ENCODE measurements at regions not wholly inside any gene's neighbourhood (a gene's known extent, or its start where the extent isn't known, plus 50 kb on each side); places are given as distances from the start of the nearest gene placed in this dataset.

DNA sequence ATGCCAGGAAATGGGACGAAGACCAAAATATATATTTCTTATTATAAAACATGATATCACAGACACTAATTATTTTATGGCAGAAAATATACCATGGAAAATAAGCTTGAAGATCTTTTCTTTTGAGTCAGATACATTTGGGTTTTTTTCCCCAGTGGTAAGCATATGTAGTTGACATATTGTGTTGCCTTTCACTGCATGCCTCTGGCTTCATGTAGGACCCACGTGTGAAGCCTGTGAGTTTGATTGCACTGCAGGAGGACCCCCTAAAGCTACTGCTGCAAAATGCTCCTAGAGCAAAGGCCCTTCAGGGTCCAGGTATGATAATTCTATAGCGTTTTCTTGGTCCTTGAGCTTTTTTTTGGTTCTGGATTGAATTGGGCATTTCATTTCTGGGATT, 190.7 kb upstream of the KIRREL3 start:
- H3K9me3 ChIP-seq (ENCODE audit: control insufficient read depth, low read length) = no peaks in the 10 kb centered on the region
- no peak overlapping the region for H3K9ac ChIP-seq (ENCODE audit: low read length)
- H3K4me3 ChIP-seq (ENCODE audit: low read length) = no peak overlapping the region
- no peaks in the 10 kb centered on the region for H3K27me3 ChIP-seq (ENCODE audit: control insufficient read depth, insufficient read depth, low read length)
- no peaks in the 10 kb centered on the region for H3K4me1 ChIP-seq (ENCODE audit: control insufficient read depth, insufficient read depth, low read length)
- no peaks in the 10 kb centered on the region for H3K36me3 ChIP-seq (ENCODE audit: control insufficient read depth, insufficient read depth, low read length)

DNA sequence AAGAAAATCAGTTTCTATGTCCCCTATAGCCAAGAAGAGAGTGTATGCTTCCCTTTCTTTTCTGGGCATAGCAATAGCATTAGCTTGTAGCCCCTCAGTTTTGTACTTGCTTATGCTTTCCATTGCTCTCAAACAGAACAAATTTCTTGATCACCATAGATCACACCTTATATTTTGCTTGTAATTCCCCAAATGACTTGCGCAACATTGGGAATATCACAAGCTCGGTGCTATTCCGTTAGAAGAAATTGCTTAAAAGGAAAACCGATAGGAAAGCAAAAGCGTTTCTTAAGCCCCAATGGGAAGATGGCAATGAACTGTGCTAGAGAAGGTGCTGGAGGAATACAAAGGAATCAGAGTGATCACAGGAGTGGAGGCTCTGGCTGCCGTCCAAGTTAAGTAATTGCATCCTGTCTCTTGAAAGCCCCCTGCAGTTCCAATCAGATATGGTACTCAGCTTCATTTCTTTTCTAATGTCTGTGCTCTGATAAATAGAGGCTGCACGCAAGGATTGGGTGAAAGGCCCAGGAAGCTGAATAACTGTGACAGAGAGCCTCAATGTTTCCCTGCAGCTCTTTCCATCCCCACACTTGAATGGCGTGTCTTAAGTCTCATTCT, 182.1 kb upstream of the KIRREL3 start:
- H3K4me1 ChIP-seq (ENCODE audit: control insufficient read depth, insufficient read depth, low read length) = no peaks in the 10 kb centered on the region
- no peaks in the 10 kb centered on the region for H3K9me3 ChIP-seq (ENCODE audit: control insufficient read depth, low read length)
- H3K36me3 ChIP-seq (ENCODE audit: control insufficient read depth, insufficient read depth, low read length) = no peaks in the 10 kb centered on the region
- no peaks in the 10 kb centered on the region for H3K27me3 ChIP-seq (ENCODE audit: control insufficient read depth, insufficient read depth, low read length)
- no peak overlapping the region for H3K9ac ChIP-seq (ENCODE audit: low read length)
- no peak overlapping the region for H3K4me3 ChIP-seq (ENCODE audit: low read length)

DNA sequence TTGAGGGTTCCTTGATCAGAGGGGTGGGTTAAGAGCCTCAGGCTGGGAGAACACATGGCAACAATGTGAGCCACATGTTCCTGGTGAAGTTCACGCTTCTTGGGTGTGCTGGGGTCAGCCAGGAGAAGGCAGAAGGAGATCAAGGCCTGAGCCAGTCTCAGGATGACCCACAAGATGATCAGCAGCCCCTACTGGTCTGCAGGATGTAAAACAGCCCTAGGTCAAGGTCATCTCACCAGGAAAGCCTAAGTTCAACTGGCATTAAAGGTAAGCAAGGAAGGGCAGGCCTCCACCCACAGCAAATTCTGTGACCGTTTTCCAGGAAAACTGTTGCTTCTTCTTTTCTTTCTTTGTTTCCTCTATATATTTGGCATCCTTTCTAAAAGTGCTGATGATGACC, 156.7 kb upstream of the KIRREL3 start:
- Histone ChIP-seq H3K36me3 (ENCODE audit: control insufficient read depth, insufficient read depth, low read length) (no peaks in the 10 kb centered on the region), H3K4me1 (ENCODE audit: control insufficient read depth, insufficient read depth, low read length) (no peaks in the 10 kb centered on the region), H3K9me3 (ENCODE audit: control insufficient read depth, low read length) (no peaks in the 10 kb centered on the region), H3K4me3 (ENCODE audit: low read length) (no peak overlapping the region), H3K9ac (ENCODE audit: low read length) (no peak overlapping the region), H3K27me3 (ENCODE audit: control insufficient read depth, insufficient read depth, low read length) (no peaks in the 10 kb centered on the region)

DNA sequence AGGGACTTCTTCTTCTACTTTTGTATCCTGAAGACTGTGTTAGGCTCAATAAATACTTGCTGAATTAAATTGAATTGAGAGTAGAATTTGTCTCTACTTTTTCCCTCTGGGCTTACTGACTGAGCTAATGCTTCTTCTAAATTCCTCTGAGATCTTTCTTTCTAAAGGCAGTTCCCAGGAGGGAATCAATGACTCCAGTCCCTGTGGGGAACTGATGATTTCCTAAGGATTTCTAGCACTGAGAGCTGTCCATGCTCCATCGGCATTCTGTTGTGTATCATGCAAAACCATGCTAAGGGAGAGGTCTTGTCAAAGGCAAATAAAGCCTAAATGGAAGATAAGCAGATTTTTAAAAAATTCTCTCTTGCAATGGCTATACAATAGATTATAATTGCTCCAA, 148.8 kb upstream of the KIRREL3 start:
- H3K9ac ChIP-seq (ENCODE audit: low read length) = no peak overlapping the region
- H3K9me3 ChIP-seq (ENCODE audit: control insufficient read depth, low read length) = no peaks in the 10 kb centered on the region
- H3K27me3 ChIP-seq (ENCODE audit: control insufficient read depth, insufficient read depth, low read length) = no peaks in the 10 kb centered on the region
- no peaks in the 10 kb centered on the region for H3K4me1 ChIP-seq (ENCODE audit: control insufficient read depth, insufficient read depth, low read length)
- no peak overlapping the region for H3K4me3 ChIP-seq (ENCODE audit: low read length)
- no peaks in the 10 kb centered on the region for H3K36me3 ChIP-seq (ENCODE audit: control insufficient read depth, insufficient read depth, low read length)

DNA sequence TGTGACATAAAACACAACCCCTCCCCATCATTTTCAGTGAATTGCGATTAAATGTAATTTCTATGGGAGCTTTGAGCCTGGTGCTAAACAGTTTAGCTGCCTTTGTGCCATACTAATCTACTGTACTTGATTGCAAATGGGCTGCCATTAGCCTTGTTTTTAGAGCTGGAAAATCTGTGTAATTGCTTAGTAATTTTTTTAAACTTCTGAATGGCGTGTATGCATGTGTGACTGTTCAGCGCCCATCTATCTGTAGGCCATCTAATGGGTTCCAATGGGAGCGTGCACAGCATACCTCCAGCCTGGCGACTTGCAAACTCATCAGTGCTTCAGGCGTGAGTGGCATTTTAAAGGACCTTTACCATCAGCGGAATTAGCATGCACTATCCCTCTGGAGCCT, 142.7 kb upstream of the KIRREL3 start:
- Histone ChIP-seq H3K36me3 (ENCODE audit: control insufficient read depth, insufficient read depth, low read length) (no peaks in the 10 kb centered on the region), H3K4me1 (ENCODE audit: control insufficient read depth, insufficient read depth, low read length) (no peaks in the 10 kb centered on the region), H3K4me3 (ENCODE audit: low read length) (no peak overlapping the region), H3K9ac (ENCODE audit: low read length) (no peak overlapping the region), H3K9me3 (ENCODE audit: control insufficient read depth, low read length) (no peaks in the 10 kb centered on the region), H3K27me3 (ENCODE audit: control insufficient read depth, insufficient read depth, low read length) (no peaks in the 10 kb centered on the region)

DNA sequence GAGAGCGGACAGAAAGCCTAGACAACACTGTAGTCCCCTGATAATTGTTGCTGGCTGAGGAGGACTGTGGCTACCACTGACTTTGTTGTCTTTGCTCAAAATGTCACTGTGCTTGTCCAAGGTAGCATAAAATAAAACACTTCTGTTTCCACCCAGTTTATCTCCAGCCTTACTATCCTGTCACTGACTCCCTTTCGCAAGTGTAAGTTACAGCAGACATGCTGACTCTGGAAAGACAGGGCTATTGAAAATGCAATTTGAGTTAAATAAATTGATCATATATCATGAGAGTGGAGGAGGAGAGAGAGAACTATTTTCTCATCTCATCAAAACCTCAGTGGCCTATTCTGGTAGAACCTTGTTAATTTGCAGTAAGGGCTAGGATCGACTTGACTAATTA, 138.0 kb upstream of the KIRREL3 start:
- Histone ChIP-seq H3K27me3 (ENCODE audit: control insufficient read depth, insufficient read depth, low read length) (no peaks in the 10 kb centered on the region), H3K36me3 (ENCODE audit: control insufficient read depth, insufficient read depth, low read length) (no peaks in the 10 kb centered on the region), H3K9me3 (ENCODE audit: control insufficient read depth, low read length) (no peaks in the 10 kb centered on the region), H3K9ac (ENCODE audit: low read length) (no peak overlapping the region), H3K4me3 (ENCODE audit: low read length) (no peak overlapping the region), H3K4me1 (ENCODE audit: control insufficient read depth, insufficient read depth, low read length) (no peaks in the 10 kb centered on the region)

DNA sequence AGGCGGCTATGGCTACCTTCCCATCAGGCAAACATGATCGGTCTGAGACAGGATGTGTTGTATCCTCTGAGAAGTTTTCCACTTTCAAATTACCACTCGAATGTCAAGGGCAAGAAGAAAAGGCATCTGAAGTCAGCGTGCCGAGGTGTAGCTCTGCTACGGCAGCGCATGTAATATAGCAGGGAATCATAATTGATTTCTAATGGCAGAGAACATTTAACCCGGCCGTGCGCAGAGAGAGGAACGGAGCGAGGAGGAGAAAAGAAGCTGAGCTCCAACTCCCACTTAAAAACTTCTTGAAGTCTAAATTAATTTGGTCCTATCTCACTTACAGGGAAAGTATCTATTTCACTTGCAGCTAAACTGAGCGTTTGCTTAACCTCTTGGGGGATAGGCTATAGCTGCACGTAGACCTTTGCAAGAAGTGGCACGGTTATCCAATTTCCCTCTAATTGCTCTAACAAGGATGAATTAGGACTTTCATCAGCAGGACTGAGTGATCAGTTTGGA, 137.3 kb upstream of the KIRREL3 start:
- Histone ChIP-seq H3K9ac (ENCODE audit: low read length) (no peak overlapping the region), H3K4me1 (ENCODE audit: control insufficient read depth, insufficient read depth, low read length) (no peaks in the 10 kb centered on the region), H3K4me3 (ENCODE audit: low read length) (no peak overlapping the region), H3K27me3 (ENCODE audit: control insufficient read depth, insufficient read depth, low read length) (no peaks in the 10 kb centered on the region), H3K36me3 (ENCODE audit: control insufficient read depth, insufficient read depth, low read length) (no peaks in the 10 kb centered on the region), H3K9me3 (ENCODE audit: control insufficient read depth, low read length) (no peaks in the 10 kb centered on the region)

DNA sequence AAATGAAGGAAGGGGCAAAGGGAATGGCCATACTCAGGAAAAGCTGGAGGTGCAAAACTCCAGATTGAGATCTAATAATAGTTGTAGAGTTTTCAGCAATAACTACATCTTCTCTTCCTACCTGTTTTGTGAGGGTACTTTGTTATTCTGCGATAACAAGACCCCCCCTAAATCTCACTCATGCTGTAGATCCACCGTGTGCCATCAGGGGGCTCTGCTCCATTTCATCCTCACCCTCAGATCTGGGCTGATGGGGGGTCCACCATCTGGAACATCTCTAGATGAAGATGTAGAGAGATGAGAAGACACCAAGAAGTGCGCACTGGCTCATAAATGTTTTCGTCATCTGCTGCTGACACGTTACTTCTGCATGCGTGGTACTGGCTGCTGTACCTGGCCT, 135.9 kb upstream of the KIRREL3 start:
- Histone ChIP-seq H3K9me3 (ENCODE audit: control insufficient read depth, low read length) (no peaks in the 10 kb centered on the region), H3K4me1 (ENCODE audit: control insufficient read depth, insufficient read depth, low read length) (no peaks in the 10 kb centered on the region), H3K4me3 (ENCODE audit: low read length) (no peak overlapping the region), H3K27me3 (ENCODE audit: control insufficient read depth, insufficient read depth, low read length) (no peaks in the 10 kb centered on the region), H3K9ac (ENCODE audit: low read length) (no peak overlapping the region), H3K36me3 (ENCODE audit: control insufficient read depth, insufficient read depth, low read length) (no peaks in the 10 kb centered on the region)

DNA sequence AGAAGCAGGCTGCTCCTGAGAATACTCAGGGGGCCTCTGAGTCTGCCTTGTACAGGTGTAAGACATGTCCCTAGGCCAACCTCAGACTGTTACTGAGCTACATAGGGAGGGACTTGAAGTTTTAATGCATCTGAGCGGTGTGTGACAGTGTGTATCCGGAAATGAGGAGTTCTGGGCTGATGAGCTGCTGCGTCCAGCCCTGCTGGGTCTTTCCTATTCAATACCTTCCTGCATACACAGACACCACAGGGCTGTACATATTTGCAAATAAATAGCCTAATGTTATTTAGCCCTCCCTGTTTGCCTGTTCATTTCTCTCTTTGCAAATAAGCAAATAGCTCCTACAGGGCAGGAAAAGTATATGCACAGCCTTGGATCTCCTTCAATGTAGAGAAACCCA, 134.7 kb upstream of the KIRREL3 start:
- H3K36me3 ChIP-seq (ENCODE audit: control insufficient read depth, insufficient read depth, low read length) = no peaks in the 10 kb centered on the region
- no peak overlapping the region for H3K9ac ChIP-seq (ENCODE audit: low read length)
- H3K27me3 ChIP-seq (ENCODE audit: control insufficient read depth, insufficient read depth, low read length) = no peaks in the 10 kb centered on the region
- no peak overlapping the region for H3K4me3 ChIP-seq (ENCODE audit: low read length)
- H3K9me3 ChIP-seq (ENCODE audit: control insufficient read depth, low read length) = no peaks in the 10 kb centered on the region
- no peaks in the 10 kb centered on the region for H3K4me1 ChIP-seq (ENCODE audit: control insufficient read depth, insufficient read depth, low read length)

DNA sequence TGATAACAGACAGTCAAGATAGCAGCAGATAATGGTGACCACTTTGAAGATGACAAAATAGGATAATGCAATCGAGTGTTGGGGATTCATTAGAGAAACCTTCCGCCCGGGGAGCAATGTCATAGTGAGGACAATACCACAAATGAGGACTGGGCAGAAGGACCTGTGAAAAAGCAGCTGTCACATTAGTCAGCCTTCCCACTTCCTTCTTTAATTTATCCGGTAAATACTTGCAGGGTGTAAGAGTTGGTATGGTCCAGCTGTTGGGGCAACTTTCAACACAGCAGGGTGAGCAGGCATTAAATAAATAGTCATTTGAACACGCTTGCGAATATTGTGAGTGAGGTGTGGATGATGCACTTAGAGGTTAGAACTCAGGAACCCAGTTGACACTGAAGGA, 132.5 kb upstream of the KIRREL3 start:
- Histone ChIP-seq H3K9me3 (ENCODE audit: control insufficient read depth, low read length) (no peaks in the 10 kb centered on the region), H3K36me3 (ENCODE audit: control insufficient read depth, insufficient read depth, low read length) (no peaks in the 10 kb centered on the region)

DNA sequence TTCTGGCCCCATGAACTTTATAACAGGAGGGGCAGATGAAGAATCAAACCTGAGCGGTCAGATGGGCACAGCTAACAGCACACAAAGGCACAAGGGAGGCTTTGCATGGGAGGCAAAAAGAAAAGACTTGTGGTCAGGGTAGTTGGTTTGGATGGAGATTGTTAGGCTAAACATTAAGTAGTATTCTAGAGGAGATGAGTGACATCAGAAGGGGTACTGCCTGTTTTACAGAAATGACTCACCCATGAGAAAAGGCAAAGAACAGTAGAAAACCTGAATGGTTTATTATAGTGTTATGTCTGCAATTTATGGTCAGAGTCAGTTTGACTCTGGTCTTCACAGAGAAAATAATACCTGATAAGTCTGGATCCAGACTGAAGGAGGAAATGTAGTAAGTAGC, 129.8 kb upstream of the KIRREL3 start:
- Histone ChIP-seq H3K4me3 (ENCODE audit: low read length) (no peak overlapping the region), H3K9ac (ENCODE audit: low read length) (no peak overlapping the region), H3K9me3 (ENCODE audit: control insufficient read depth, low read length) (no peaks in the 10 kb centered on the region), H3K4me1 (ENCODE audit: control insufficient read depth, insufficient read depth, low read length) (no peaks in the 10 kb centered on the region), H3K27me3 (ENCODE audit: control insufficient read depth, insufficient read depth, low read length) (no peaks in the 10 kb centered on the region), H3K36me3 (ENCODE audit: control insufficient read depth, insufficient read depth, low read length) (no peaks in the 10 kb centered on the region)

More for the DNA sequence above, 132.5 kb upstream of the KIRREL3 start:
- no peaks in the 10 kb centered on the region for H3K4me1 ChIP-seq (ENCODE audit: control insufficient read depth, insufficient read depth, low read length)
- no peak overlapping the region for H3K9ac ChIP-seq (ENCODE audit: low read length)
- no peak overlapping the region for H3K4me3 ChIP-seq (ENCODE audit: low read length)
- no peaks in the 10 kb centered on the region for H3K27me3 ChIP-seq (ENCODE audit: control insufficient read depth, insufficient read depth, low read length)

DNA sequence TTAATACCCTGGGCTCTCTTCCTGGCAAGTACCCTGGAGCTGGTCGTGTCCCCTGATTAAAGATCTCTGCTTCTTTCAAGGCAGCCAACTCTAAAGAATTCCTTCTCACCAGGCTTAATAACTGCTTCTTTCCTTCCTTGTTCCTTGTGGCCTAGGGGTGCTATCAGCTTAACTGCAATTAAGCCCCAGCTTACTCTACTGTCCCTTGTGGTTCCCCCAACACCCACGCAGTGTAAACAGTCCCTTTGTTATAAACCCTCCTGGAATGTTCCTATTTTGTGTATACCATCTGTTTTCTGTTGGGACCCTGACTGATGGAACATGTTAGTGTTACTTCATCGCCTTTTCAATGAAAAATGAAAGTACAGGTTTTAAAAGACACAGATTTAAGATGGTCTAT, 126.4 kb upstream of the KIRREL3 start:
- Histone ChIP-seq H3K36me3 (ENCODE audit: control insufficient read depth, insufficient read depth, low read length) (no peaks in the 10 kb centered on the region), H3K4me3 (ENCODE audit: low read length) (no peak overlapping the region), H3K9ac (ENCODE audit: low read length) (no peak overlapping the region), H3K4me1 (ENCODE audit: control insufficient read depth, insufficient read depth, low read length) (no peaks in the 10 kb centered on the region), H3K9me3 (ENCODE audit: control insufficient read depth, low read length) (no peaks in the 10 kb centered on the region), H3K27me3 (ENCODE audit: control insufficient read depth, insufficient read depth, low read length) (no peaks in the 10 kb centered on the region)

DNA sequence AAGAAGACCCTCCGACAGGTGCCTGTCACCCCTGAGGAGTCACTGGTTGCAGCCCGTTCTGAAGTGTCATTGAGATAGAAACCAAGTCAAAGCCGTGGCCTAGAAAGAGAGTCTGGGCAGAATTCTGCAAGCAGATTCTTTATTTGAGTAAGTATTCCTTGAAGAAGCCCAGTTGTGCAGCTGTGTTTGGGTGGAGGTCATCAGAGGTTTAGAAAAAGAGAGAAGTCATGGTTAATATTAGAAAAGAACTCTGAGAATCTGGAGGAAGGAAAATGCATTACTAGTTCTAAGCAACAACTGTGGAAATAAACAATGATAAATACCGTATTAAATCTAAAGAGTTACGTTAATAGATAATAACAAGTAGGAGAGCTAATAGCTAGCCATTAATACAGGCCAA, 118.8 kb upstream of the KIRREL3 start:
- Histone ChIP-seq H3K4me3 (ENCODE audit: low read length) (no peak overlapping the region), H3K4me1 (ENCODE audit: control insufficient read depth, insufficient read depth, low read length) (no peaks in the 10 kb centered on the region), H3K9me3 (ENCODE audit: control insufficient read depth, low read length) (no peaks in the 10 kb centered on the region), H3K27me3 (ENCODE audit: control insufficient read depth, insufficient read depth, low read length) (no peaks in the 10 kb centered on the region), H3K36me3 (ENCODE audit: control insufficient read depth, insufficient read depth, low read length) (no peaks in the 10 kb centered on the region), H3K9ac (ENCODE audit: low read length) (no peak overlapping the region)
